Mesodermal cell (in vitro differentiated cells): ENCODE measurements at regions not wholly inside any gene's neighbourhood (a gene's known extent, or its start where the extent isn't known, plus 50 kb on each side); places are given as distances from the start of the nearest gene placed in this dataset.

Experiments used
- H3K27ac ChIP-seq: 2 replicates; pipeline ENCODE4 v1.7.0; 2013; ENCODE audit warnings: mild to moderate bottlenecking, low read depth, low read length, moderate library complexity; ENCODE audit not compliant: severe bottlenecking
- H3K36me3 ChIP-seq: 2 replicates; pipeline ENCODE4 v1.7.1; 2013; ENCODE audit warnings: mild to moderate bottlenecking, low read length, moderate library complexity; ENCODE audit not compliant: control insufficient read depth, insufficient read depth
- H3K4me1 ChIP-seq: one replicate; pipeline ENCODE4 v1.7.1; 2013; ENCODE audit warnings: mild to moderate bottlenecking, low read length; ENCODE audit not compliant: insufficient read depth, control insufficient read depth, poor library complexity, severe bottlenecking
- H3K4me3 ChIP-seq: 2 replicates; pipeline ENCODE4 v1.7.0; 2013; ENCODE audit warnings: low read length, control low read depth, mild to moderate bottlenecking; ENCODE audit not compliant: insufficient read depth, poor library complexity, severe bottlenecking; ENCODE audit errors: extremely low read depth
- H3K9me3 ChIP-seq: 2 replicates; pipeline ENCODE4 v1.7.1; 2013; ENCODE audit warnings: mild to moderate bottlenecking, low read length, moderate library complexity; ENCODE audit not compliant: control insufficient read depth
- WGBS, 2 experiments: methylation state at CpG; one replicate each; pipeline ENCODE4 v1.1.5; 2013; ENCODE audit warnings: missing lambda C conversion rate in 2 of 2; ENCODE audit not compliant: insufficient coverage in 2 of 2; 5-methylcytosine and 5-hydroxymethylcytosine counted together

DNA sequence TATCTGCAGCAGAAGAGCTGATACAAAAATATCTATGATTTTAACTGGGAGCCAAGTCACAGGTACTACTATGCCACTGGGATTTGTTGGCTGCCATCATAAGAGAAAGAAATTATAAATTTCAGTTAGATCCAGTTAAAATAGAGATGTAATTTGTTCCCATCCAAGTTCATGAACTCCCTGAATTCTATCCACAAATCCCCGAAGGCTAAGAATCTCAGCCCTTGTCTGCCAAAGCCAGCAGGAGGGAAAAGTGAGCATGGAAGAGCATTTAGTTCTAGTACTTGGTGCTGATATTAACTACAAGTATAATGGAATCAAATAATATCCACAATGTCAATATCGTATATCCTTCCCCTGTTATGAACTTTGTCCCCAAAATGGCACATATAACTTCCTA is 801.1 kb upstream of the CXADR start:
- H3K4me1 ChIP-seq, result no peaks in the 10 kb centered on the region
- WGBS, 2 experiments, result no CpG with 5 or more reads among the region's 2 CpGs
- no peaks in the 10 kb centered on the region for H3K36me3 ChIP-seq
- no peaks in the 10 kb centered on the region for H3K9me3 ChIP-seq
- H3K27ac ChIP-seq, result no peak overlapping the region
- no peak overlapping the region for H3K4me3 ChIP-seq

DNA sequence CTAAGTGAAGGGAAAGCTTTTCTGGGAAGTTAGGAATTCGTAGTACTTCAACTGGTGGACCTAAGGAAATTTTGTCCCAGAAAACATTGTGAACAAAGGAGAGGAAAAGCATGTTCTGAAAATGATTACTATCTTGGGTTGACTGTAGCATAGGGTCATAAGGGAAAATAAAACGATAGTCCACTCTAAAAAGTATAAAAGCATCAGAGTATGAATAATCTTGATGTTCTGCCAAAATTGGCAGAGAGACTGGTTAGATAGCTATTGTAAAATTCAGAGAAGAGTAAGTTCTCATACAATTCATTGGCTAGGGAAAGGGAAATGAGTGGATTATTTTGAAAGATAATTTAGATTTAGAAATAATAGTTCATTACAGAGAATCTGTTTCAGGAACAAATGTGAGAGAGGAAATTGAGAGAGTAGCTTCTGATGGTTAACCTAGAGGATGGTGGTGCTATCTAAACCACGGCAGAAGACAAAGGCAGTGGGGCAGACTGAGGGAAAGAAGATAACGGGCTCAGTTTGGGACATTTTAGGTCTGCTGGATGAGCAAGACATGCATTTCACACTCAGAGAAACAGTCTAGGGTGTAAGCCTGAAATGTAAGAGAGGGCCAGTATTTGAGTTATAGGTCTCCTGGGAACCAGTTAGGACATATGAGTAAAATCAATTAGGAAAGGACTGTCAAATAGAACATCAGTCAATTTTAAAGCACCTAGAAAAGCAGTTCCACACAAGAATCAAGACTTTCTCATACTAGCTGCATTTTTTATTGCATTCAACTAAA is 799.3 kb upstream of the CXADR start:
- H3K4me1 ChIP-seq, result no peaks in the 10 kb centered on the region
- no peaks in the 10 kb centered on the region for H3K9me3 ChIP-seq
- no peak overlapping the region for H3K4me3 ChIP-seq
- no peak overlapping the region for H3K27ac ChIP-seq
- WGBS, 2 experiments, result 91 to 93% methylated on average over 3 of the region's 4 CpGs
- no peaks in the 10 kb centered on the region for H3K36me3 ChIP-seq

DNA sequence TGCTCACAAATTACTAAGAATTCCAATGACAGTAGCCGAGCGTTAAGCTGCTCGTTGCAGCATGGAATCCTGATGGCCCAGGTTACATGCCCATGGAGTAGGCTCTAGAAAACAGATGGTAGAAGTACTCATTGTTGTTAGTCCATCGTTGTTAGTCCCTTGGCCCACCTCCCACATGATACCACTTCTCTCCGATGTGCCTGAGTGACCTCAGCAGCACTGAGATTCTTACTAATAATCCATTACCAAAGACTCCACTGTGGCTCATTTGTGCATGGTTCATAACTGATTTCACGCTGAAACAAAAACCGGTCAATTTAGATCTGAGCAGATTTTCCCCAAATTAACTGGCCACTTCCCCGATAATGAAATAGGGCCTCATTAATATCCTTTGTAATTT is 772.3 kb upstream of the CXADR start:
- 79 to 97% methylated on average over 4 to 7 of the region's 8 CpGs for WGBS, 2 experiments
- Histone ChIP-seq H3K36me3 (no peaks in the 10 kb centered on the region), H3K27ac (no peak overlapping the region)

DNA sequence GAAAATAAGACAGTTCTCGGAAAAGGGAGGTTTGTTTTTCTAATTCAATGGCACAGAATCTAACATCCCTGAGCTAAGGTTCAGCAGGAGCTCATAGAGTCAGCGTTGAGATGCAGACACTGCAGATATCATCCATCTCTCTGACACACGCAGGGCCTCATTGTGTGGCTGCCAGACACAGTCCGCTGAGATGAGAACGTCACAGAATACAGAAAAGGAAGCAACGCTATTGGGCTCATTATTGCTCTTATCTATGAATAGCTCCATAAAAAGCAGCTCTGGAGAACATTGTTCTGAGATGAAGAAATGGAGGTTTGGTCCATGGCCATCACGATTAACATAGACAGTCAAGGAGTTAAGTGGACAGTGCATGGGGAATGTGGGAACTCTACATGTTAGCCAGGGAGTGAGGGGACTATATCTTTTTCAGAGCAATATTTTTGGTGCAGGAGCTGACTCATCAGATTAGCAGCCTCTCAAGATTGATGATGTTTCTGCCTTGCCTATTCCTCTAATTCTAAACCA is 771.6 kb upstream of the CXADR start:
- 61 to 81% methylated on average over 4 to 6 of the region's 7 CpGs for WGBS, 2 experiments
- no peak overlapping the region for H3K27ac ChIP-seq
- no peaks in the 10 kb centered on the region for H3K36me3 ChIP-seq
- no peaks in the 10 kb centered on the region for H3K9me3 ChIP-seq
- H3K4me3 ChIP-seq, result no peak overlapping the region
- H3K4me1 ChIP-seq, result no peaks in the 10 kb centered on the region

More for the DNA sequence above, 772.3 kb upstream of the CXADR start:
- H3K4me3 ChIP-seq, result no peak overlapping the region
- H3K4me1 ChIP-seq, result no peaks in the 10 kb centered on the region
- no peaks in the 10 kb centered on the region for H3K9me3 ChIP-seq

DNA sequence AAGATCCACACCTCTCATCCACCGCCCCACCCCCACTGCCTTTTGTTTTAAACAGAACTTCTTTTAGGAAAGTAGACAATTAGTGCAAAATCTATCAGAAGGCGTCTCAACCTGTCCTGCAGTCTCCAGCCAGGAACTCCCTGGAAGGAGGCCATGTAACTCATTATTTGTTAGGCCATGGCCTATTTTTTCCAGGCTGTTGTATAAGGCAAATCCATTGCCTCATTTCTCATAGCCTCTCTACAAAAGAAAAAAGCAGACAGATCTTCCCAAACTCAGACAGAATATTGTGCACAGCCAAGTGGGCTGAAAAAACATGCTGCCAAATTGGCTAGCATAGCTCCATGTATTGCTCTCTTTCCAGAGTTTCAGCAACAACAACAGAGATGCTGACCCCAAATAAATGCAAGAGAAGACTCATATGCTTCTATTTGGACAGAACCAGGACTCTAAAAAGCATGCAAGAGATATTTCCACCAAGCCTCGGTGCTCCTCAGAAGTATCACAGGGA is 770.7 kb upstream of the CXADR start:
- Histone ChIP-seq H3K9me3 (no peaks in the 10 kb centered on the region), H3K4me3 (no peak overlapping the region), H3K36me3 (no peaks in the 10 kb centered on the region), H3K4me1 (no peaks in the 10 kb centered on the region), H3K27ac (no peak overlapping the region)
- 88 to 100% methylated on average over 1 of the region's 3 CpGs for WGBS, 2 experiments

DNA sequence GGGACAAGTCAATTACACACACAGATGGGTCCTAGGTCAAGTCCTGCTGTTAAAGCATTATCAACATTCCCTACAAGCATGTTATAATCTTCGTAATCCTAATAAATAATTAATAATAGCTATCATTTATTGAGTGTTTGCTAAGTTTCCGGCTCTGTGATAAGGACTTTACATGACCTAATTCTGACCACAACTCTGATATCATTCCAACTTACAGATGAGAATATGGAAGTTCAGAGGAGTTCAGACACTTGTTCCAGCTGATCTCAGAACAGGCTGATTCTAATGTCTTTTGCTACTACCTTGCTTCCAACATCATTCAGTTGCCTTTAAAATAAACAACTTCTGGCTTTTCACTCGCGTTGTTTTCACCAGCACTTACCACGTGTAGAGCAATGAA is 770.1 kb upstream of the CXADR start:
- H3K4me3 ChIP-seq, result no peak overlapping the region
- no peaks in the 10 kb centered on the region for H3K4me1 ChIP-seq
- no peak overlapping the region for H3K27ac ChIP-seq
- no peaks in the 10 kb centered on the region for H3K9me3 ChIP-seq
- WGBS, 2 experiments, result no CpG with 5 or more reads among the region's 5 CpGs
- no peaks in the 10 kb centered on the region for H3K36me3 ChIP-seq

DNA sequence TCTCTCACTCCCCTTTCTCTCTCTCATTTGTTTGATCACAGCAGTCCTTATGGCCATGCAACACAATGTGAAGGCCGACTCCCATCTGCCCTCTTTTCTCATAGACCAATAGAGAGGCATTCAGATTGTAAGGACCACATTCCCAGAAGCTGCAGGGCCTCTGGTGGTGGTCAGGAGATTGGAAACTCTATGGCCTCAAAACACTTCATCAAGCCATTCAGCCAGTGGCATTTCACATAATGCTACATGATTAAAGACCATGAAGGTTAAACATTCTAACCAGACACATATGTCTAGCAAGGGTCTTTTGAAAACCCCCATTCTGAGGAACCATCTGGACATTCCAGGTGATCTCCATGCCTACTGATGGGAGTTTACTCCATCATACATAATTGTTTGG is 769.5 kb upstream of the CXADR start:
- no CpG with 5 or more reads among the region's 1 CpG for WGBS, 2 experiments

DNA sequence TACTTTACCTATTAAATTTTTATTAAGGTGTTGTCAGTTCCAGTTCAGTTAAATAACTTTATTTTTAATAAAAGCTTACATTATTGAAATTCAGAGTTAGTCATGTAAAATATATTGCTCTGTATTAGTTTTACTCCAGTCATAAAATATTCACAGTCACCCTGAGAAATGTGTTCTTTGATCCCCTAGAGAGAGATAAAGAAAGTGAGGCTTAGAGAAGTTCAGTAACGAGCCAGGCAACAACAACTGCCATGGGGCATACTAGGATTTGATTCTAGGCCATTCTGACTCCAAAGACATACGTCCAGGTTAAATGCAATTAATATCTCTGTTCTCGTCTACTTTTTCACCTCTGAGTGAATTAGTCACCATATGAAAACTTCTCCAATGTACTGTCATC is 761.9 kb upstream of the CXADR start:
- Histone ChIP-seq H3K9me3 (no peaks in the 10 kb centered on the region), H3K4me3 (no peak overlapping the region), H3K4me1 (no peaks in the 10 kb centered on the region), H3K36me3 (no peaks in the 10 kb centered on the region), H3K27ac (no peak overlapping the region)
- 85 to 94% methylated on average over 2 of the region's 3 CpGs for WGBS, 2 experiments

More for the DNA sequence above, 769.5 kb upstream of the CXADR start:
- no peaks in the 10 kb centered on the region for H3K36me3 ChIP-seq
- H3K9me3 ChIP-seq, result no peaks in the 10 kb centered on the region
- no peak overlapping the region for H3K4me3 ChIP-seq
- no peaks in the 10 kb centered on the region for H3K4me1 ChIP-seq
- H3K27ac ChIP-seq, result no peak overlapping the region

DNA sequence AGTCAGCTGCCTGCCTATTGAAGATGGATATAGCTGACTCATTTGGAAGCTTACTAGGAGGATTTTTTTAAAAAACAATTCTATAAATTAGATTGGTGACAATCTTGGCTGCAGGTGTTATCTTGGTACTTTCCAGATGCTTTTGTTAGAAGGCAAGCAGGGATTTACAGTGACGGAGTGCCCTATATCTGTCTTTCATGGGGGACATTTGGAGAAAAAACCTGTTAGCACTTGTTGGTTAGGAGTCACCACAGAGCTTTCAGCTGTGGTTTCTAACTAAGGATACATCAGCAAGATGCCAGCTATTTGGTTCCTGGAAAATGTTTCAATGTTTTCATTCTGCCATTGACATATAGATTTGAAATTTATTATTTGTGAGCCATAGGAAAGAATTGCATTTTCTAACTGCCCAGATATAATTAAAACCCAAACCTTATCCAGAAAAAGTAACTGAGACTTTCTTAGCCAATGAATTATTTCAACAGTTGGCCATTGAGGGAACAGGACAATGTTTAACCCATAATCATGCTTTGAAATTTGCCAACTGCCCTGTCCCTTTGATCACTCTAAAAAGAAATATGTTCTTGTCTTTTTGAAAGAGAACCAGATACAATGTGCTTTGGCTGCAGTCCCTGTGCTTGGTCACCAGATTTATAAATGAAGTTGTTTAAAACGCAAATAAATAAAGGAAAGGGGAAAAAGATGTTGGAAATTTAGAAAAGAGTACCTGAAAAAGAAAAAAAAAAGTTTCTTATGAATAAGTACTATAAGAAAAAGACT is 761.0 kb upstream of the CXADR start:
- no peaks in the 10 kb centered on the region for H3K9me3 ChIP-seq
- H3K36me3 ChIP-seq, result no peaks in the 10 kb centered on the region
- no peak overlapping the region for H3K27ac ChIP-seq
- WGBS, 2 experiments, result 93 to 100% methylated on average over 1 to 2 of the region's 2 CpGs
- H3K4me3 ChIP-seq, result no peak overlapping the region
- H3K4me1 ChIP-seq, result no peaks in the 10 kb centered on the region

DNA sequence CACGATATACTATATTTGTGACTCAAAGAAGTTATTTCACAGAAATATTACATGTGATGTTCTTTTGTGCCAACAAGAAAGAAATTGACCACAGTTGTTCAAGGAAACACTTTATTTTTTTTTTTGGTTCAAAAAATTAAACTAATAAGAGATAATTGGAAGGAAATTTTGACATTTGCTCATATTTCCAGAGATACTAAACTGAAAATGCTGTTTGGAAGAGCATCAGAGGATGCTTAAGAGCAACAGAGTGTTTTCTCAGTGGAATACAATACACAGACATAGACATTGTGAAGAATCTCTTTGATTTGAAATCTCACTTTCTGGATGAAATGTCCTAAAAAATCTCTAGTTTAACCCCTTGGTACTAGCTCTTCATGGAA is 760.4 kb upstream of the CXADR start:
- Histone ChIP-seq H3K27ac (no peak overlapping the region), H3K36me3 (no peaks in the 10 kb centered on the region), H3K4me3 (no peak overlapping the region), H3K4me1 (no peaks in the 10 kb centered on the region), H3K9me3 (no peaks in the 10 kb centered on the region)
- no CpG with 5 or more reads among the region's 1 CpG for WGBS, 2 experiments

DNA sequence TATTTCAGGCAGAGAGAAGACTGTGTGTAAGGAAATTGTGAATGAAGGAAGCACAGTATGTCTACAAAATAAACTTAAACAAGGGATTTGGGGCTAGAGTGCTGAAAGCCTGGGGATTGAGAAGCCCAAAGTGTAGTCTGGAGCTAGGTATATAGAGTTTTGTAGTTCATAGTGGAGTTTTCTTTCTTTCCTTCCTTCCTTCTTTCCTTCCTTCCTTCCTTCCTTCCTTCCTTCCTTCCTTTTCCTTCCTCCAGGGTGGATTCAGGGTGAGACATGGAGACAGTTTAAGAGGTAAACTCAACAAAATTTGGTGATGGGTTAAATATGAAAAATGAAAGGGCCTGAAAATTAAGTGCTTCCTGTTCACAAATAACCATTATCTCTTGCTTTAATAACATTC is 757.8 kb upstream of the CXADR start:
- H3K27ac ChIP-seq, result no peak overlapping the region
- H3K36me3 ChIP-seq, result no peaks in the 10 kb centered on the region
- no peak overlapping the region for H3K4me3 ChIP-seq
- no peaks in the 10 kb centered on the region for H3K9me3 ChIP-seq
- H3K4me1 ChIP-seq, result no peaks in the 10 kb centered on the region
